Fibroblast of the conjunctiva (primary cell): ENCODE measurements at regions not wholly inside any gene's neighbourhood (a gene's known extent, or its start where the extent isn't known, plus 50 kb on each side); places are given as distances from the start of the nearest gene placed in this dataset.
"Not testable (repeated sequence)": the region's sequence is repeated elsewhere in the genome, so short reads cannot be mapped to it uniquely, and the experiment has no call there.

Source experiments
- DNase-seq: peaks from one replicate; pipeline ENCODE4 v3.0.0-alpha.2; 2010; ENCODE audit warnings: low read depth

DNA sequence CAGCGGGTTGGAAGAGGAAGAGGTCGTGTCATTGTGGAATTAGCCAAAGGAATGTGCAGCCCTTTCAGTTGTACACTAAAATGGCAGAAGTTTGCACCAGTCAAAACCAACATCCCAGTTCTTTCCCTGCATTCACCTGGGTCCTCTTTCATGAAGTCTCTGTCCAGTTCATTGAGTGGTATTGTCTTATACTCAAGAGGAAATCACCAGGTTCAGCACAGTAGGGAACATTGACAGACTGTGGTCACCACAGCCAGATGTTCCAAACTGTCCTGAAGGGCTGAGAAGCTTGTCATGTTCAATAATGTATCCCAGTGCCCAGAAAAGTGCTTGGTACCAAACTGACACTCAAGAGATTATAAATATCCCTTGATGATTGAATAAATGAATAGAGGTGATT, 131.6 kb downstream of the GLUL start:
- DNase-seq = no peak

DNA sequence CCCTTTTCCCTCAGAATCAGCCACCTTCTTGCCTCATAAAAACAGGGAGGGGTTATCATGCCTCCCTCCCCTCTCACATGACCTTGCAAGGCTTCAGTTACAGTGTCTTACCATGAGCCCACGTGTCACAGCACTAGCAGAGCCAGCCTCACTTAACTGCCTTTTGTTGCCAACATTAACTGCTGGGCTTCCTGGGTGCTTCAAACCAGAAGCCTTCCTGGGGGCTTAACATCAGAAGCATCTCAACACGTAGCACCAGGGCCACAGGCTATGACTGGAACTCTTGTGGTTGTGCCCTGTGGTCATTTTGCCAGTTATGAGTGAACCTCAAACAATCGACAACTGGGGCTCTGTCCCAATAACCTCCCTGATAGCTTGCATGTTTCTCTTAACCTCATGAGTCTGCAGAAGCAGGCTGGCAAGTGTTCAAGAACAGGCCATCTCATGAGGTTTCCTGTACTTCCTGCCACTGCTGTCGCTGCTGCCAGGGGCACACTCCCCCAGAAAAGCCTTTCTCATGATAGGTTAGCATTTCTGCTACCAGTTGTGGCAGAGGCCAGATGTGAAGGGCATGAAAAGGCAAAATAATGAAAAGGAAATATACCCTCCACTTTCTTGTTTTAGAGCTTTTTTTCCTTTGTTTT, 132.2 kb downstream of the GLUL start:
- no peak for DNase-seq

DNA sequence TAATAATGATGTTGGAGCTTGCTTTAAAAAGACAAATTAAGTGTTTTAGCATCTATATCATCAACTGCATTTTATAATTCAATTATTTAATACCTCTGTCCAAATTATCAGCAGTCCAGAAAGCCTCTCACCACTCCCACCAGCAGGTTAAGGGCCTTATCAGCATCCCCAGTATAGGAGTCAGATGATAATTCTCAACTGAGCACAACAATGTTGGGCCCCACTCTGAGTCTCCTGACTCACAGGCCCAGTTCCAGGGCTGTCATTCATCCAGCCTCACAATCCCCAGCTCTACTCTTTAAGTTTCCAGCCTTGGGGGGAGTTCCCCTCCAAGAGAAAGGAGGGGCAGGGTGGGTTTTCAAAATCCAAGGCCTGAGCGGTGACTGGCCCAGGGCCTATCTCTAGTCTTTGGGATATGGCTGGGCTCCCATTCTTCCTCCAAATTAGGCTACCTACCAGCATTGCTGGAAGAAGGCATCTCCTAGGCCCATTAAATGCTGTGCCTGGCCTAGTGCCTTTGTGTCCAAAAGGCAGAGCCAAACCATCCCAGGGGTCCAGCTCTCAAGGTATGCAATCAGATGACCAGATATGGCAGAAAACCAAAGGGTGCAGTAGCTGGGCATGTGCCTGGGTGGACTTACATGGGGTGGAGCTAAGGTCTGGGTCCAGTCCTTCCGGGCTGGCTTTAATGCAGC, 134.1 kb downstream of the GLUL start:
- DNase-seq = no peak

DNA sequence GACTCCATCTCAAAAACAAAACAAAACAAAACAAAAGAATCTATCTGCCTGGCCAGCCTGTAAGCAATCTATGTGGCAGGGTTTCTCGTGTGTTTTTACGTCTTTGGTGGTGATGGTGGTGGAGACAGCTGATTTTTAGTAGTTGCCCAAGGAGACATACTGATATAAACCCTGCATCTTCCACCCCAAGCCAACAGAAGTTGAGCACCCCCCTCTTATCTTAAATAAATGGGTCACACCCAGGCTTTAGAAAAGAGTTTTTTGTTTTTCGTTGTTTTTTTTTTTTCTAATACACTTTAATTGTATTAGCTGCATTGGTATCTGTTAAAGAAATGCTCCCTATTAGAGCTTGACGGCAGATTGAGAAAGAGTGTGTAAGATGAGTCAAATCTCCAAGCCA, 134.7 kb downstream of the GLUL start:
- DNase-seq = no peak

DNA sequence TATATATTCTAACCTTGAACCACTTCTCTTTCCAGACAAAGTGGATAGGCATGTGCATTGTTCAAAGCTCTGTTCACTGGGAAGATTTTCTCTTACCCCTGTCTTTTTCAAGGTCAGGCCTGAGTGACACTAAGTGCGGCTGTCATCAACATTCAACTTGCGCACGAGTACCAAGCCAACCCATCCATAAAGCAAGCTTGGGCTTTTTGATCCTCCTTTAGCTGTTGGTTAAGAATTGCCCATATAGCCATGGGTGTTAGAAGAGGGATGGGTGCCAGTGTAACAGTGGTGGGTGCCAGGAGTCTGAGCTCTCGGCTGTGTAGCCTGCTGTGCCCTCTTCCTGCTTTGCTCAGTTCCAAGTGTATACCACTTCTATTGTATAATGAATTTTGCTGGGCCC, 136.1 kb downstream of the GLUL start:
- no peak for DNase-seq

DNA sequence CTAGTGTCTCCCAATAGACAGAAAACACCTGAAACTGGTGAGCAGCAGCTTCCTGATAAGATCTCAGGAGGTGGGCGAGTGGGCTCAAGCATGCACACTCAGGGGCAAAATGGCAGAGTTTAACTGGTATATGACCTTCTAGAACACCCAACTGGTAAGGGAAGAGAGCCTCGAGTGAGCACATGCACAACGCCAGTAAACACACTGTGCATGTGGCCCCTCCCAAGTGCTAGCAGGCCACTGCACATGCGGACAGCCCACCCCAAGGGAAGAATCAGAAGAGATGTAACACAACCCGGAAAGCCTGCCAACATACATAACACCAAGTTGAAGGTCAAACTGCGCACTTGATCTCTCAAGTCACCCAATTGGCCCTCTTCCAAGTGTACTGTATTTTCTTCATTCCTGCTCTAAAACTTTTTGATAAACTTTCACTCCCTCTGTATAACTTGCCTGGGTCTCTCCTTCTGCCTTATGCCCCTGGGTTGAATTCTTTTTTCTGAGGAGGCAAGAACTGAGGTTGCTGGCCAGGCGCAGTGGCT, 138.2 kb downstream of the GLUL start:
- DNase-seq = no peak

DNA sequence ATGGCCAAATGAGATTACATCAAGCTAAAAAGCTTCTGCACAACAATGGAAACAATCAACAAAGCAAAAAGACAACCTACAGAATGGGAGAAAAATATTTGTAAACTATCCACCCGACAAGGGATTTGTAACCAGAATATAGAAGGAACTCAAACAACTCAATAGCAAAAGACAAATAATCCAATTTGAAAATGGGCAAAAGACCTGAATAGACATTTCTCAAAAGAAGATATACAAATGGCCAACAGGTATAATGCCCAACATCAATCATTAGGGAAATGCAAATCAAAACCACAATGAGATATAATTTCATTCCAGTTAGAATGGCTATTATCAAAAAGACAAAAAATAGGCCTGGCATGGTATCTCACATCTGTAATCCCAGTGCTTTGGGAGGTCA, 140.0 kb downstream of the GLUL start:
- no peak for DNase-seq

DNA sequence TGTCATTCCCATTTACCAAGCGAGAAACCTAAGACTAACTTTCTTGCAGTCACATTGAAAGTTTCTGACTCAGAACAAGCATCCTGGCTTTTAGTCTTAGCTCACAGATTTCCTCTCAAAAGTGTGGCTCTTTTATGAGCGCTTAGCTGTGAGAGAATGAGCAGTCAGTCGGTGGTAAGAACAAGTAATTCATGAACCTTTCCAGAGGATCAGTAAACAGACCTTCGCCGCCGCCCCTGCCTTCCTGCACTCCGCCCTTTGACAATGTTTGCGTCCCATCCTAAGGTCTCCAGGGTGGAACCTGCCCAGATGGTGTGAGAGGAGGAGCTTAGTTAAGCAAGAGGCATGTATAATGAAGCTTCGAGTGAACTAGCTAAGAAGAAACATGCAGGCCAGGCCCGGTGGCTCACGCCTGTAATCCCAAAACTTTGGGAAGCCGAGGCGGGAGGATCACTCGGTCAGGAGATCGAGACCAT, 142.4 kb downstream of the GLUL start:
- DNase-seq = no peak

DNA sequence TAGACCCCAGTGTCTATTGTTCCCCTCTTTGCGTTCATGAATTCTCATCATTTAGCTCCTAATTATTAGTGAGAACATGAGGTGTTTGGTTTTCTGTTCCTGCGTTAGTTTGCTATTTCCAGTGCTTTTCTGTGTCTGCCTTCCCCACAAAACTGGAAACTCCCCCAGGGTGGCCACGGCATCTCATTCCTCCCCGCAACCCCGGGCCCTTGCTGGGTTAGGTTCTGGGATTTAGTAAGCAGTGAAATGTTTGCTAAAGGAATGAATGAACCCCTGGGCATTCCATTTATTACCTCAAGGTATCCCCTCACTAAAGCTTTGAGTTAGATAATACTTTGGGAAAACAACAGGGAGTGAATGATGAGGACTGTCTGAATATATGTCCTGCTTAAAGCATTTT, 142.9 kb downstream of the GLUL start:
- no peak for DNase-seq

DNA sequence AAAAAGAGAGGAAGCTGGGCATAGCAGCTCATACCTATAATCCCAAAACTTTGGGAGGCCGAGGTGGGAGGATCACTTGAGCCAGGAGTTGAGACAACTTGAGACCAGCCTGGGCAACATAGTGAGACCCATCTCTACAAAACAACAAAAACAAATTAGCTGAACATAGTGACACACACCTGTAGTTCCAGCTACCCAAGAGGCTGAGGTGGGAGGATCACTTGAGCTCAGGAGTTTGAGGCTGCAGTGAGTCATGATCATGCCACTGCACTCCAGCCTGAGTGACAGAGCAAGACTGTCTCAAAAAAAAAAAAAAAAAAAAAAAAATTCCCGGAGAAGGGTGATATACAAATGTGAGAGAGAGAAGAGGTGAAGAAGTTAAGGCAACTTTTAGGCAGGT, 143.8 kb downstream of the GLUL start:
- not testable (repeated sequence) for DNase-seq

DNA sequence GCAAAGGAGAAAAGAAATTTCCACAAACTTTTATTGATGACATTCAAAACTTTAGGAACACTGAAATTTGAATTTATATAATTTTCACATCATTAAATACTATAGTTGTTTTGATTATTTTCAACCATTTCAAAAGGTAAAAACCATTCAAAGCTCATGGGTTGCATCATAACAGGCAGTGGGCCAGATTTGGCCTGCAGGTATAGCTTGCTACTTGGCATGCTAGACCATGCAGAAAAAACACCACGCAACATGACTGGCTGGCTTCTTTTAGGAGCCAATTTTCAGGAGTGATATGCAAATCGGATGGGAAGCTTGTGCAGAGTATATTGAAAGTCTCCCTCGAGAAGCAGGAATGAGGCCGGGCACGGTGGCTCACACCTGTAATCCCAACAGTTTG, 144.8 kb downstream of the GLUL start:
- no peak for DNase-seq

DNA sequence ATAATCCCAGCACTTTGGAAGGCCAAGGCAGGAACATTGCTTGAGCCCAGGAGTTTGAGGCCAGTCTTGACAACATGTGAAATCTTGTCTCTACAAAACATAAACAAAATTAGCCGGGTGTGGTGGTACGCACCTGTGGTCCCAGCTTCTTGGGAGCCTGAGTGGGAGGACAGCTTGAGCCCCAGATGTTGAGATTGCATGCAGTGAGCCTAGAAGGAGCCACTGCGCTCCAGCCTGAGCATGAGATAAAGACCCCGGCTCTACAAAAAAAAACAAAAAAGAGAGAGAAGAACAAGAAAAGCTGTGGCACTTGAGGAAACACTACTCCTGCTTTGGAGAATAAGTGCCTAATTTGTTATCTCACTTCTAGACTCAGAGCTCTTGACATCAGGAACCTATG, 146.6 kb downstream of the GLUL start:
- no peak for DNase-seq

DNA sequence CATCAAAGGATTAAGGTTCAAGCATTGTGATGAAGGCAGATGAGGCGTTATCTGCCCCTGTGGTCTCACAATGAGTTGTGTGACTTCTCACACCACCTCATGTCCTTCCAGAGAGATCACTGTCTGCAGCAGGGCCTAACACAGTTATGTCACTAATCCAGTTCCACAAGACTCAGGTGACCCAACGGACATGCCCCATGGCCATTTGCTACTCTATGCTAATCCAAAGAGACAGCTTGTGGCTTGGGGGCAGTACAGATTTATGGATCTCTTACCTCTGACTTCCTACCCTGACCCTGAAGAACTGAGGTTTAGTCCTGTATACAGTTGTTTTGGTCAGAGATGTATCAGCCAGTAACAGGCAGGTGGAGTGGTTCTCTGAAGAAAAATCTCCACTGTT, 147.1 kb downstream of the GLUL start:
- DNase-seq = no peak

DNA sequence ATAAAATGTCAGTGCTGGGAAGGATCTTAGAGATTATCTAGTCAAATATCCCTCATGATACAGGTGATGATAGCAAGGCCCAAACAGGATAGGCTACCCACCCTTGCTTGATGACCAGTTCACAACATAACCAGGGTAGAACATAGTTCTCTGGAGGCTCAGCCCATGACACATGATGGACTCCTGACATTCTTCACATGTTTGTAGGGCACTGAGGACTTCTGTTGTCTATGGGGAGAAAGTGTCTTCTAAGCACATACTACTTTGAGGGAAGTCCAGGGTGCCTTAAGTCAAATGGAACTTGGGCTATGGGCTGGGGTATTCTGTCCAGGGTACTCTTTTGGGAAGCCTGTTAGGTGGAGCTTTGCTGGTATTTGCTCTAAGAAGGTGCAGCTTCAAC, 148.9 kb downstream of the GLUL start:
- DNase-seq = no peak

DNA sequence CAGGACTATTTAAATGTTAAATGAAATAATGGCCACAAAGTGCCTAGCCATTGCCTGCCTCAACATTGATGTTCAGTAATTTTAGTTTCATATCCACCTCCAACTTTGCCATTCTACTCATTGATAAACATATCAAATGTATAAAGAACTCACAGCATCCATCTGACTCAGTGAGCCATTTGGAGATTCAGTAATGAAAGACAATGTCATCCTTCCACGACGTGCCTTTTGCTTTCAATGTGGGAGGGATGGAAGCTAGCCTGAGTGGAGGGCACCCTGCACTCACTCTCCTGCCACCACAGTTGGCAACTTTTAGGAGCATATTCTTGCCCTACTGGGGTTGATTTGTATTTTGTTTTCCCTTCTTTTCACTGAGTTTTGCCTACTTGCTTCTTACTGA, 151.5 kb downstream of the GLUL start:
- DNase-seq = no peak

DNA sequence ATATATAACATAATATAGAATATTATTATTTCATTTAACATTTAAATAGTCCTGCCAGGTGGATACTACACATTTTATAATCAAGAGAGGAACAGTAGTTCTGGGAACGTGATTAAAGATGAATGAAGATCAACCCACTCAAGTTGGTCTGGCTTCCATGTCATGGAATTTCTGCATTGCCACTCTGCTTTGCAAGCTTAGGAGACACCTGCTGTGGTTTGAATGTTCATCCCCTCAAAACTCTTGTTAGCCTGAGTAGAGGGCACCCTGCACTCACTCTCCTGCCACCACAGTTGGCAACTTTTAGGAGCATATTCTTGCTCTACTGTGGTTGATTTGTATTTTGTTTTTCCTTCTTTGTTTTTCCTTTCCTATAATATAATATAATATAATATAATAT, 153.2 kb downstream of the GLUL start:
- no peak for DNase-seq

DNA sequence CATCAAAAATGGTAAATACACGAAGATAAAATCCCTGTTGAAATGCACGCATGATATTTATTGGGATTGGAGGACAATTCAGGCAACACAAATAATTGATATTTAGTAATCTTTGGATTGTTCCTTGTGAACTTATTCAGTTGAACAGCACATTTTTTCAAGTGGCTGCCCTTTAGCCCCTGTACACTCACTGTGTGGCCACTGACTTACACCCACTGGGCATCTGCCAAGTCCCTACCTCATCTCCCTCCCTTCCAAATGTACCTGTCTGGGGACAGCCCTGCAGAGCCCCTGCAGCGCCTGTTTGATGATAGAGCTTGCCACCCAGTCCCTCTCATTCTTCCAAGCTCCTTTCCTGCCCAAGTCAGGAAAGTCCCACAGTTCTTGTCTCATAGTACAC, 154.3 kb downstream of the GLUL start:
- DNase-seq = no peak

DNA sequence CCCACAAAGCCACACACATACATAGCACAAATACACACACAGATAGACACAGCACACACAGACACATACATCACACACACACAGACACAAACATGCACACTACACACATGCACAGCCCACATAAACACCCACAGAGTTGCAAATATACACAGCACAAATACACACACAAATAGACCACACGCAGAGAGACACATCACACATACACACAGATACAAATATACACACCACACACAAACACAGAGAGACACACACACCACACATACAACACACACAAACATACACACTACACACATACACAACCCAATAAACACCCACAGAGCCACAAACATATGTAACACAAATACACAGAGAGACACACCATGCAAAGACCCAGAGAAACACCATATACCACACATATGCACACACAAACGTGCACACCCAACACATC, 154.9 kb downstream of the GLUL start:
- no peak for DNase-seq

DNA sequence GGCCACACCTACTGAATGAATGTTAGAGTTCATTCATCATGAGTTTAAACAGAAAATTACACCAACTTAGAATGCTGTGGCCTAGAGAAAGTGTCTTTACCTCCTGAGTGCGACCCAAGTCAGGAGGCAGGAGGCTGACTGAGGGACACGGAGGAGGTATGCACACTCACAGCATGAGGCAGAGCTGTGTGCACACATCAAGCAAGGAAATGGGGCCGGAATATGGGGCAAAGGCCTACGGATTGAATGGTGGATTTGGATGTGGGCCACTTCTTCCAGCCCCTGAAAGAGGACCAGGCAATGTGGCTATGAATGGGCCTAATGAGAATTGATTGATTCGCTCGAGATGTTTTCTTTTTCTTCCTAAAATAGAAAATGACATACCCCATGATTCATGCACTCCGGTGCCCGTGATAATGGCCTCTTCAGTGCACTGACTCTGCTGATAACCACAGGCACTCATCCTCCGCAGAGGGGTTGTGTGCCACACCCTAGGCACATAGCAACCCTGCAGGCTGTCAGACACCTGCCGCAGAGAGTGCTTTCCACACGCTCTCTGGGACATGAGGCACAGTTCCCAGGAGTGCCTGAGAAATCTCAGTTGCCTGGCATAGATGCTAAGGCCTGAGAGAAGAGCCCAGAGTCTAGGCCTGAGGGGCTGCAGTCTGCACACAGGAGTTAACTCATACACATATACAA, 155.5 kb downstream of the GLUL start:
- DNase-seq = no peak

DNA sequence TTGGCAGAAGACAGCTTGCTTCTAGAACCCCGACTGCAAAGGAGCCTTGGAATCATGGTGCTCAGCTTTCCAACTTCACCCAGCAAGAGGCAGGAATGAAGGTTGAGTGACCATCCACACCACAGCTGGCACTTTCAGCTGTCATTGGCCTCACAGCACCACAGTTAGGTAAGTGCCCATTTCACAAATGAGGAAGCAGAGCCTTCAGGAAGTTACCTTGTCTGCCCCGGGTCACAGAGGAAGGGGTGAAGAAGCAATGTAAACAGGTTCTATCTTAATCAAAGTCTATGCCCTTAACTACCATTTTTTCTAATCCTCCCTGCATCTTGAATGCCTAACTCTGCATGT, 156.0 kb downstream of the GLUL start:
- DNase-seq = no peak

DNA sequence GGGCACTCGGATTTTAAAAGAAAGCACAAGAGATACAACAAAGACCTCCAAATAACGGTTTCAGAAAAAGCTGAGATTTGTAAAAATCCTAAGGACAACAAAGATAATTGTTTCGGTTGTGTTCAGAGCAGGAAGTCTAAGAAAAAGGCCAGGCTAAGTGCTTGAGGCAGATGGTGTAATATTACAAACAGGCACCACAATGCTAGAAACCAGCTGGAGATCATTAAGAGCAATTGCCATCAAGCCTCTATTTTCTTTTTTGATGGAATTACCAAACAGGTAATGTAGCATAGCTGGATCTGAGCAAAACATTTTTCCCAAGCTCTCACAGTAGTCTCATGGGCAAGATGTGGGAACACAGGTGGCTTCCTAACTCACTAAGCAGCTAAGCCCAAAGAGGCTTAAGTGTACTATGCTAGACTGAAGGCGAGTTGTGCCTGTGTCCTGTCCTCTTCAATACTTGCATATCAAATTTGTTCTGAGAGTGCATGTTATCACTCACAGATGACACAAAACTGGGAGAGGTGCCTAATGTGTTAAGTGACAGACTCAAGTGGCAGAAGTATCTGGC, 161.6 kb downstream of the GLUL start:
- no peak for DNase-seq

DNA sequence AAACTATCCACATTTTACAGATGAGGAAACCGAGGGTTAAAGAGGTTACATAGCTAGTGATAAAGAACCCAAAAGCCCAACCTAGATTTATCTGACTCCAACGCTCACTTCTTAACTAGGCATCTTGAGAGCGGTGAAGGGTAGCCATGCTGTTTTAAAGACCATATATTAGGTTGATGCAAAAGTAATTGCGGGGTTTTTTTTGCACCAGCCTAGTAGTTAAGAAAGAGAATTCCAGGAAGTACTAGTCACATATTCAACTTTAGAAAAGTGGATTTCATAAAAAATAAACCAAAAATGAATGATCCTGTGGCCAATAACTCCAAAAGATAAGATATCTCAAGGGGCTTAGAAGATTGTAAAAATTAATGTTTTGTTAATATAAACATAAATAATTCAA, 162.1 kb downstream of the GLUL start:
- DNase-seq = no peak
